A673 (cell line): ENCODE measurements at regions not wholly inside any gene's neighbourhood (a gene's known extent, or its start where the extent isn't known, plus 50 kb on each side); places are given as distances from the start of the nearest gene placed in this dataset.

Source experiments
- BruUV-seq: library from RNA; stranded (reverse); fragments of 400-500 nt; replicated peaks from 2 replicates; lab custom pipeline; 2021; lab: Mats Ljungman, UMichigan
- CTCF ChIA-PET: fragments of 300-600 bp; sonication (Branson Sonifier 250); formaldehyde crosslinking; loops from one replicate; lab custom pipeline; 2022; ENCODE audit warnings: antibody characterized with exemption; lab: Charles Lee
- POLR2A ChIA-PET: fragments of 300-600 bp; sonication (Branson Sonifier 250); formaldehyde crosslinking; loops from one replicate; lab custom pipeline; 2022; ENCODE audit warnings: antibody characterized with exemption; ENCODE audit not compliant: low non-redundant PET; lab: Charles Lee
- DNase-seq: peaks from one replicate; pipeline ENCODE4 v3.0.0-alpha.2; 2015; ENCODE audit warnings: low spot score
- H3K27ac ChIP-seq: fragments of 200-600 bp; sonication (generic); 2 replicates; pipeline ENCODE4 v1.5.1; 2016; ENCODE audit warnings: mixed run types, low read depth, mild to moderate bottlenecking, mixed read lengths, antibody characterized with exemption, low read length; ENCODE audit not compliant: poor library complexity, severe bottlenecking
- H3K27me3 ChIP-seq: fragments of 200-600 bp; sonication (generic); replicated peaks from 2 replicates; pipeline ENCODE4 v1.6.1; 2017; ENCODE audit warnings: mixed run types, low read depth, mild to moderate bottlenecking, mixed read lengths, antibody characterized with exemption, low read length; ENCODE audit not compliant: insufficient read depth, poor library complexity
- H3K36me3 ChIP-seq: fragments of 200-600 bp; sonication (generic); 2 replicates; pipeline ENCODE4 v1.6.1; 2016; ENCODE audit warnings: mixed run types, mild to moderate bottlenecking, mixed read lengths, antibody characterized with exemption, low read length; ENCODE audit not compliant: insufficient read depth, poor library complexity, severe bottlenecking
- H3K4me1 ChIP-seq: fragments of 200-600 bp; sonication (generic); 2 replicates; pipeline ENCODE4 v1.6.1; 2017; ENCODE audit warnings: mixed run types, mild to moderate bottlenecking, mixed read lengths, antibody characterized with exemption, low read length; ENCODE audit not compliant: insufficient read depth, poor library complexity, severe bottlenecking
- H3K4me3 ChIP-seq: fragments of 200-600 bp; sonication (generic); 2 replicates; pipeline ENCODE4 v1.5.1; 2016; ENCODE audit warnings: low read depth, mixed run types, mild to moderate bottlenecking, mixed read lengths, low read length; ENCODE audit not compliant: poor library complexity, severe bottlenecking
- H3K9me3 ChIP-seq: fragments of 200-600 bp; sonication (generic); 2 replicates; pipeline ENCODE4 v1.6.1; 2016; ENCODE audit warnings: mixed run types, low read depth, mild to moderate bottlenecking, mixed read lengths, antibody characterized with exemption, low read length; ENCODE audit not compliant: poor library complexity, severe bottlenecking
- CTCF ChIP-seq: fragments of 300-800, 200-600 bp; sonication (generic); conservative IDR thresholded peaks from 2 replicates; pipeline ENCODE4 v1.5.1; 2017; ENCODE audit warnings: low read depth, mild to moderate bottlenecking, antibody characterized with exemption, low read length, moderate library complexity, mixed read lengths
- EZH2 ChIP-seq: fragments of 200-600 bp; sonication (generic); IDR thresholded peaks from 2 replicates; pipeline ENCODE4 v1.6.1; 2017; ENCODE audit warnings: borderline replicate concordance, low read depth, mild to moderate bottlenecking, mixed read lengths, antibody characterized with exemption, low read length; ENCODE audit not compliant: poor library complexity, severe bottlenecking
- intact Hi-C: fragments of 100-400 bp; cut with micrococcal nuclease; formaldehyde crosslinking; loops from one replicate; pipeline ENCODE4 v1.10.0; 2022; ENCODE audit not compliant: unreplicated experiment

- ChIA-PET POLR2A (no interaction called here), CTCF (no interaction called here)
- no peaks in the 10 kb centered on the region for H3K9me3 ChIP-seq
- H3K27me3 ChIP-seq: peaks cover 68% of the 10 kb centered on the region
- H3K27ac ChIP-seq: no peak overlapping the region
- DNase-seq: no peak
- H3K4me1 ChIP-seq: no peaks in the 10 kb centered on the region
- H3K36me3 ChIP-seq: no peaks in the 10 kb centered on the region
- H3K4me3 ChIP-seq: no peak overlapping the region
- no TSS peak for BruUV-seq
- TF ChIP-seq EZH2: no peak
- intact Hi-C loops: no loop called here
Observed at GRCh38 chr16:86405319-86405718, 105.0 kb upstream of the FOXF1 start.

GRCh38 chr16:86406056-86406455 lies 104.3 kb upstream of the FOXF1 start:
- ChIA-PET POLR2A (no interaction called here), CTCF (no interaction called here)
- no TSS peak for BruUV-seq
- TF ChIP-seq CTCF: no peak
- no peak for TF ChIP-seq EZH2
- DNase-seq: no peak
- Histone ChIP-seq H3K27me3 (peaks cover 63% of the 10 kb centered on the region), H3K4me1 (no peaks in the 10 kb centered on the region), H3K9me3 (no peaks in the 10 kb centered on the region), H3K27ac (no peak overlapping the region), H3K36me3 (no peaks in the 10 kb centered on the region), H3K4me3 (no peak overlapping the region)
- intact Hi-C loops: no loop called here

GRCh38 chr16:86408685-86409084 lies 101.6 kb upstream of the FOXF1 start:
- Histone ChIP-seq H3K4me1 (no peaks in the 10 kb centered on the region), H3K4me3 (no peak overlapping the region), H3K27ac (no peak overlapping the region), H3K36me3 (no peaks in the 10 kb centered on the region), H3K27me3 (peaks cover 46% of the 10 kb centered on the region), H3K9me3 (peaks cover 4% of the 10 kb centered on the region)
- no peak for DNase-seq
- intact Hi-C loops: no loop called here
- TF ChIP-seq EZH2 (no peak), CTCF (no peak)
- CTCF ChIA-PET: no interaction called here
- POLR2A ChIA-PET: no interaction called here
- no TSS peak for BruUV-seq

GRCh38 chr16:86410081-86410480 lies 100.2 kb upstream of the FOXF1 start:
- no TSS peak for BruUV-seq

More at GRCh38 chr16:86410081-86410480, 100.2 kb upstream of the FOXF1 start:
- POLR2A ChIA-PET: no interaction called here
- no peak for DNase-seq
- TF ChIP-seq EZH2 (no peak), CTCF (no peak)
- CTCF ChIA-PET: no interaction called here
- H3K36me3 ChIP-seq: no peaks in the 10 kb centered on the region
- intact Hi-C loops: no loop called here
- no peaks in the 10 kb centered on the region for H3K4me1 ChIP-seq
- H3K4me3 ChIP-seq: no peak overlapping the region
- no peak overlapping the region for H3K27ac ChIP-seq
- peaks cover 46% of the 10 kb centered on the region for H3K27me3 ChIP-seq
- H3K9me3 ChIP-seq: peaks cover 4% of the 10 kb centered on the region
